Ascending aorta (tissue), 2 donors: ENCODE measurements at regions not wholly inside any gene's neighbourhood (a gene's known extent, or its start where the extent isn't known, plus 50 kb on each side); places are given as distances from the start of the nearest gene placed in this dataset.

ENCODE experiments used
- DNase-seq, 2 donors: peaks; one replicate each; pipeline ENCODE4 v3.0.0-alpha.2; 2019; ENCODE audit warnings: low spot score in 2 of 2
- H3K27ac ChIP-seq, 2 donors: fragments of 200-600 bp; sonication (generic); one replicate each; pipeline ENCODE4 v1.5.1; 2016 to 2017; ENCODE audit warnings: mild to moderate bottlenecking in 1 of 2
- H3K27me3 ChIP-seq: fragments of 200-600 bp; sonication (generic); one replicate; pipeline ENCODE4 v1.5.1; 2017
- H3K36me3 ChIP-seq, 2 donors: fragments of 200-600 bp; sonication (generic); one replicate each; pipeline ENCODE4 v1.5.1; 2016
- H3K4me1 ChIP-seq, 2 donors: fragments of 200-600 bp; sonication (generic); one replicate each; pipeline ENCODE4 v1.5.1; 2016 to 2017; ENCODE audit warnings: mild to moderate bottlenecking in 1 of 2
- H3K4me3 ChIP-seq, 2 donors: fragments of 200-600 bp; sonication (generic); one replicate each; pipeline ENCODE4 v1.5.1; 2016 to 2017; ENCODE audit warnings: mild to moderate bottlenecking in 1 of 2
- H3K9me3 ChIP-seq, 2 donors: fragments of 200-600 bp; sonication (generic); one replicate each; pipeline ENCODE4 v1.5.1; 2016
- CTCF ChIP-seq, 3 experiments: fragments of 200-600 bp in 2 of 3; fragments of 450-650 bp in 1 of 3; sonication (generic) in 2 of 3; IDR thresholded peaks; one replicate each; pipeline ENCODE4 v1.5.1; 2016 to 2019; ENCODE audit warnings: antibody characterized with exemption in 3 of 3, mild to moderate bottlenecking in 1 of 3, moderate library complexity in 1 of 3
- intact Hi-C: fragments of 100-400 bp; cut with DNase I; formaldehyde crosslinking; loops from one replicate; pipeline ENCODE4 v1.15.1; 2023

GRCh38 chr5:117701062-117701461 lies 1126.4 kb upstream of the SEMA6A start:
- H3K27me3 ChIP-seq: no peaks in the 10 kb centered on the region
- intact Hi-C loops: no loop called here
- no peak overlapping the region for H3K4me3 ChIP-seq
- no peak for DNase-seq
- H3K27ac ChIP-seq: no peak overlapping the region
- no peaks in the 10 kb centered on the region for H3K36me3 ChIP-seq
- TF ChIP-seq CTCF (IDR thresholded peaks at IDR 0.05): no peak
- no peaks in the 10 kb centered on the region for H3K4me1 ChIP-seq
- no peaks in the 10 kb centered on the region for H3K9me3 ChIP-seq

- DNase-seq: no peak
- Histone ChIP-seq H3K27me3 (no peaks in the 10 kb centered on the region), H3K27ac (no peak overlapping the region), H3K36me3 (no peaks in the 10 kb centered on the region), H3K4me1 (no peaks in the 10 kb centered on the region), H3K4me3 (no peak overlapping the region), H3K9me3 (no peaks in the 10 kb centered on the region)
- intact Hi-C loops: no loop called here
- no peak for TF ChIP-seq CTCF (IDR thresholded peaks at IDR 0.05)
Observed at GRCh38 chr5:117692606-117693005, 1118.0 kb upstream of the SEMA6A start.

GRCh38 chr5:117691081-117691870 lies 1116.7 kb upstream of the SEMA6A start:
- no peaks in the 10 kb centered on the region for H3K36me3 ChIP-seq
- no peak for TF ChIP-seq CTCF (IDR thresholded peaks at IDR 0.05)

GRCh38 chr5:117690612-117691011 lies 1116.0 kb upstream of the SEMA6A start:
- DNase-seq: no peak
- Histone ChIP-seq H3K27me3 (no peaks in the 10 kb centered on the region), H3K9me3 (no peaks in the 10 kb centered on the region), H3K27ac (no peak overlapping the region), H3K4me1 (no peaks in the 10 kb centered on the region), H3K36me3 (no peaks in the 10 kb centered on the region), H3K4me3 (no peak overlapping the region)
- TF ChIP-seq CTCF (IDR thresholded peaks at IDR 0.05): no peak
- intact Hi-C loops: no loop called here

More at GRCh38 chr5:117691081-117691870, 1116.7 kb upstream of the SEMA6A start:
- H3K9me3 ChIP-seq: no peaks in the 10 kb centered on the region
- H3K27ac ChIP-seq: no peak overlapping the region
- no peaks in the 10 kb centered on the region for H3K27me3 ChIP-seq
- DNase-seq: no peak
- H3K4me1 ChIP-seq: no peaks in the 10 kb centered on the region
- H3K4me3 ChIP-seq: no peak overlapping the region
- intact Hi-C loops: no loop called here

GRCh38 chr5:117686926-117687325 lies 1112.3 kb upstream of the SEMA6A start:
- intact Hi-C loops: no loop called here
- TF ChIP-seq CTCF (IDR thresholded peaks at IDR 0.05): no peak
- Histone ChIP-seq H3K27ac (no peak overlapping the region), H3K4me1 (no peaks in the 10 kb centered on the region), H3K36me3 (no peaks in the 10 kb centered on the region), H3K9me3 (no peaks in the 10 kb centered on the region), H3K4me3 (no peak overlapping the region), H3K27me3 (no peaks in the 10 kb centered on the region)
- DNase-seq: no peak
